K562 (cell line): ENCODE measurements at regions not wholly inside any gene's neighbourhood (a gene's known extent, or its start where the extent isn't known, plus 50 kb on each side); places are given as distances from the start of the nearest gene placed in this dataset.

ENCODE experiments used
- ATAC-seq: fragments of 200-7000 bp; cut with Tn5 transposase; 3 replicates; pipeline ENCODE4 v1.9.1; 2020; ENCODE audit warnings: moderate library complexity
- BruUV-seq: library from RNA; stranded (reverse); fragments of 400-500 nt; replicated peaks from 2 replicates; lab custom pipeline; 2021; lab: Mats Ljungman, UMichigan
- CTCF ChIA-PET: fragments of 300-600 bp; formaldehyde crosslinking; extraction: SDS; loops from one replicate; lab custom pipeline; 2021; ENCODE audit warnings: low intra/inter-chr PET ratio; lab: Yijun Ruan, JAX
- POLR2A ChIA-PET: fragments of 300-600, 350-650 bp; sonication (Branson Sonifier 250); formaldehyde crosslinking; extraction: SDS; loops from one replicate; lab custom pipeline; 2021; ENCODE audit warnings: antibody characterized with exemption, inconsistent platforms; lab: Yijun Ruan, JAX
- DNase-seq, 4 experiments: peaks; one replicate each; pipeline versions ENCODE4 v3.0.0 to v3.0.0-alpha.2; 2011 to 2018; ENCODE audit warnings: low spot score in 3 of 4, mixed read lengths in 3 of 4; ENCODE audit errors: extremely low read depth in 1 of 4
- FAIRE-seq: peaks from 2 replicates; lab custom pipeline; 2011; peaks lifted over from hg19 to GRCh38; lab: Jason Lieb, UNC
- H2AFZ ChIP-seq: 2 replicates; pipeline ENCODE4 v1.6.0; 2011; ENCODE audit warnings: low read depth, low read length, control low read depth, inconsistent platforms
- H3K27ac ChIP-seq: fragments of 200-600 bp; 3 replicates; pipeline ENCODE4 v1.8.0; 2011; ENCODE audit warnings: low read depth, mild to moderate bottlenecking, control low read depth, inconsistent platforms, low read length, moderate library complexity, mixed read lengths; ENCODE audit errors: extremely low read depth
- H3K27me3 ChIP-seq, 2 experiments: fragments of 300-600 bp in 1 of 2; 2 replicates in 1 of 2; 3 replicates in 1 of 2; pipeline versions ENCODE4 v1.6.0 to v1.8.0; 2011; ENCODE audit warnings: inconsistent platforms in 2 of 2, low read length in 2 of 2, mild to moderate bottlenecking in 1 of 2, mixed read lengths in 1 of 2, moderate library complexity in 1 of 2; ENCODE audit not compliant: control insufficient read depth in 2 of 2, insufficient read depth in 2 of 2
- H3K36me3 ChIP-seq: fragments of 300-600 bp; 3 replicates; pipeline ENCODE4 v1.8.0; 2011; ENCODE audit warnings: mild to moderate bottlenecking, low read length, inconsistent platforms; ENCODE audit not compliant: control insufficient read depth, insufficient read depth
- H3K4me1 ChIP-seq, 2 experiments: fragments of 200-600 bp in 1 of 2; replicated peaks in 1 of 2; 2 replicates in 1 of 2; 3 replicates in 1 of 2; pipeline versions ENCODE4 v1.5.1 to v1.8.0; 2011; ENCODE audit warnings: inconsistent platforms in 2 of 2, low read length in 2 of 2, mild to moderate bottlenecking in 1 of 2, mixed read lengths in 1 of 2, moderate library complexity in 1 of 2; ENCODE audit not compliant: control insufficient read depth in 2 of 2, insufficient read depth in 2 of 2
- H3K4me2 ChIP-seq: 2 replicates; pipeline ENCODE4 v1.6.1; 2011; ENCODE audit warnings: low read length, control low read depth, inconsistent platforms, mixed read lengths; ENCODE audit not compliant: insufficient read depth
- H3K4me3 ChIP-seq: fragments of 200-600 bp; sonication (generic), shearing (Covaris generic); 2 replicates; pipeline ENCODE4 v1.5.1; 2016; ENCODE audit warnings: control low read depth, inconsistent platforms
- H3K79me2 ChIP-seq: fragments of 200-600 bp; 3 replicates; pipeline ENCODE4 v1.8.0; 2011; ENCODE audit warnings: low read length, inconsistent platforms; ENCODE audit not compliant: control insufficient read depth, insufficient read depth
- H3K9ac ChIP-seq, 2 experiments: 2 replicates each; pipeline versions ENCODE4 v1.6.0 to v1.6.1; 2011; ENCODE audit warnings: low read depth in 2 of 2, low read length in 2 of 2, control low read depth in 1 of 2, inconsistent platforms in 1 of 2, mild to moderate bottlenecking in 1 of 2, mixed read lengths in 1 of 2; ENCODE audit not compliant: insufficient read depth in 1 of 2
- H3K9me1 ChIP-seq: one replicate; pipeline ENCODE4 v1.6.0; 2011; ENCODE audit warnings: inconsistent platforms, mild to moderate bottlenecking, low read length, moderate library complexity; ENCODE audit not compliant: control insufficient read depth, insufficient read depth
- H3K9me3 ChIP-seq: replicated peaks from 2 replicates; pipeline ENCODE4 v1.5.1; 2011; ENCODE audit warnings: low read depth, low read length, inconsistent platforms; ENCODE audit not compliant: control insufficient read depth, insufficient read depth
- H4K20me1 ChIP-seq: replicated peaks from 2 replicates; pipeline ENCODE4 v1.6.1; 2011; ENCODE audit warnings: low read length, inconsistent platforms, mixed read lengths; ENCODE audit not compliant: control insufficient read depth, insufficient read depth
- BCL6 ChIP-seq: fragments of 250-450 bp; sonication (Bioruptor Pico); IDR thresholded peaks from 2 replicates; pipeline ENCODE4 v1.4.0; 2020
- CCAR2 ChIP-seq: fragments of 200-400 bp; formaldehyde crosslinking; IDR thresholded peaks from 2 replicates; pipeline ENCODE4 v1.6.1; 2017; ENCODE audit warnings: mild to moderate bottlenecking, low read depth, low read length
- DACH1 ChIP-seq: fragments of 450-650 bp; IDR thresholded peaks from 2 replicates; pipeline ENCODE4 v1.6.1; 2018; ENCODE audit not compliant: partially characterized antibody
- DMBX1 ChIP-seq: fragments of 250-450 bp; sonication (Bioruptor Pico); IDR thresholded peaks from 2 replicates; pipeline ENCODE4 v1.8.0; 2022; ENCODE audit warnings: inconsistent platforms, mild to moderate bottlenecking, moderate library complexity, borderline replicate concordance
- MEF2A ChIP-seq: IDR thresholded peaks from 2 replicates; pipeline ENCODE4 v1.6.1; 2011; ENCODE audit warnings: low read depth, mild to moderate bottlenecking, low read length, moderate library complexity; ENCODE audit not compliant: control insufficient read depth
- POLR2B ChIP-seq: fragments of 450-650 bp; IDR thresholded peaks from 2 replicates; pipeline ENCODE4 v1.6.1; 2018; ENCODE audit warnings: low read depth; ENCODE audit not compliant: partially characterized antibody
- POLR2H ChIP-seq: IDR thresholded peaks from 2 replicates; pipeline ENCODE4 v1.6.1; 2016; ENCODE audit warnings: missing genetic modification characterization, low read depth, mild to moderate bottlenecking, control low read depth, missing compliant biosample characterization, moderate library complexity
- RFX1 ChIP-seq: fragments of 450-650 bp; IDR thresholded peaks from 2 replicates; pipeline ENCODE4 v1.6.1; 2016; ENCODE audit warnings: mild to moderate bottlenecking, moderate library complexity
- SIRT6 ChIP-seq: IDR thresholded peaks from one replicate; pipeline ENCODE4 v1.6.1; 2012; ENCODE audit warnings: low read depth, mild to moderate bottlenecking, control low read depth, inconsistent platforms, low read length, moderate library complexity
- TRIM24 ChIP-seq, 2 experiments: fragments of 450-650 bp; IDR thresholded peaks; 2 replicates each; pipeline ENCODE4 v1.6.1; 2016
- ZBED1 ChIP-seq: IDR thresholded peaks from 2 replicates; pipeline ENCODE4 v1.6.1; 2014
- ZFPM2 ChIP-seq: fragments of 250-450 bp; sonication (Bioruptor Pico); IDR thresholded peaks from 2 replicates; pipeline ENCODE4 v1.5.1; 2022; ENCODE audit warnings: mild to moderate bottlenecking
- ZNF140 ChIP-seq: fragments of 250-450 bp; sonication (Bioruptor Pico); IDR thresholded peaks from 2 replicates; pipeline ENCODE4 v1.8.0; 2021; ENCODE audit warnings: moderate library complexity, mild to moderate bottlenecking, inconsistent platforms
- WGBS: fragments of 100-300 bp; shearing (Covaris generic); methylation state at CpG from one replicate; pipeline ENCODE4 v1.1.6; 2016; ENCODE audit warnings: low coverage, mixed read lengths; ENCODE audit not compliant: insufficient coverage; ENCODE audit errors: missing lambda C conversion rate; 5-methylcytosine and 5-hydroxymethylcytosine counted together
- in situ Hi-C: fragments of 300-500 bp; cut with MboI; formaldehyde crosslinking; loops from 4 replicates; pipeline ENCODE4 v1.15.0; 2018; ENCODE audit warnings: inconsistent platforms, mixed read lengths
- intact Hi-C: fragments of 100-400 bp; cut with micrococcal nuclease; formaldehyde crosslinking; loops from 2 replicates; pipeline ENCODE4 v1.14.2; 2022
- TF ChIP-seq, protein P1 (sequence below): fragments of 250-450 bp; sonication (Bioruptor Pico); IDR thresholded peaks from 2 replicates; pipeline ENCODE4 v1.4.0; 2020
- TF ChIP-seq, protein P2 (sequence below): fragments of 450-650 bp; formaldehyde crosslinking; conservative IDR thresholded peaks from 2 replicates; pipeline ENCODE4 v1.4.0; 2022; ENCODE audit warnings: mild to moderate bottlenecking, missing genetic modification characterization
- TF ChIP-seq, protein P3 (sequence below): fragments of 250-450 bp; sonication (Bioruptor Pico); IDR thresholded peaks from 2 replicates; pipeline ENCODE4 v1.5.0; 2021

DNA sequence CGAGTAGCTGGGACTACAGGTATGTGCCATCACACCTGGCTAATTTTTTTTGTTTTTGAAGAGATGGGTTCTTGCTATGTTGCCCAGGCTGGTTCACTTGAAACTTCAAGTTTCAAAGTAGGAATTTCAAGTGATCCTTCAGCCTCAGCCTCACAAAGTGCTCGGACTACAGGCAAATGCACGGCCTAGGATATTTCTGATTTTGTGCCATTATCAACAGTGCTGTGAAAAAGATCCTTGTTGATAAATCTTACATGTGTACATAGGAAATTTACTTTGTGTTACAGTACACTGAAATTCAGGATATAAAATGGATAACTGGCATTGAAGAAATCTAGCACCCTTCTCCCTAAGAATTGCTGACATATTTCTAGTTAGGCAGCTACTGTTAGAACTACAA is 184.6 kb upstream of the PRDM1 start:
- Histone ChIP-seq H4K20me1 (no peaks in the 10 kb centered on the region), H3K9me3 (no peaks in the 10 kb centered on the region), H3K36me3 (no peaks in the 10 kb centered on the region), H3K9me1 (no peaks in the 10 kb centered on the region), H3K4me3 (no peak overlapping the region), H2AFZ (no peak overlapping the region), H3K4me2 (no peak overlapping the region), H3K27me3 (peaks cover 0 to 4% of the 10 kb centered on the region in 2 experiments; a peak in 1 of 5 replicates), H3K4me1 (peaks cover 0 to 16% of the 10 kb centered on the region in 2 experiments; a peak in 3 of 5 replicates), H3K79me2 (no peaks in the 10 kb centered on the region), H3K27ac (no peak overlapping the region), H3K9ac (no peak overlapping the region)
- in situ Hi-C loops = no loop called here
- intact Hi-C loops = no loop called here
- ATAC-seq (no peak), DNase-seq (no peak), FAIRE-seq (no peak)
- ChIA-PET POLR2A (interaction anchor here (0.6 kb wide), 1 partner anchor 281 kb away, joined by 3 read pairs; no protein-coding TSS in a partner anchor), CTCF (no interaction called here)
- BruUV-seq = no TSS peak
- 64% methylated on average over 2 of the region's 3 CpGs for WGBS
- TF ChIP-seq CCAR2 = no peak
- TF ChIP-seq, protein P1, sequence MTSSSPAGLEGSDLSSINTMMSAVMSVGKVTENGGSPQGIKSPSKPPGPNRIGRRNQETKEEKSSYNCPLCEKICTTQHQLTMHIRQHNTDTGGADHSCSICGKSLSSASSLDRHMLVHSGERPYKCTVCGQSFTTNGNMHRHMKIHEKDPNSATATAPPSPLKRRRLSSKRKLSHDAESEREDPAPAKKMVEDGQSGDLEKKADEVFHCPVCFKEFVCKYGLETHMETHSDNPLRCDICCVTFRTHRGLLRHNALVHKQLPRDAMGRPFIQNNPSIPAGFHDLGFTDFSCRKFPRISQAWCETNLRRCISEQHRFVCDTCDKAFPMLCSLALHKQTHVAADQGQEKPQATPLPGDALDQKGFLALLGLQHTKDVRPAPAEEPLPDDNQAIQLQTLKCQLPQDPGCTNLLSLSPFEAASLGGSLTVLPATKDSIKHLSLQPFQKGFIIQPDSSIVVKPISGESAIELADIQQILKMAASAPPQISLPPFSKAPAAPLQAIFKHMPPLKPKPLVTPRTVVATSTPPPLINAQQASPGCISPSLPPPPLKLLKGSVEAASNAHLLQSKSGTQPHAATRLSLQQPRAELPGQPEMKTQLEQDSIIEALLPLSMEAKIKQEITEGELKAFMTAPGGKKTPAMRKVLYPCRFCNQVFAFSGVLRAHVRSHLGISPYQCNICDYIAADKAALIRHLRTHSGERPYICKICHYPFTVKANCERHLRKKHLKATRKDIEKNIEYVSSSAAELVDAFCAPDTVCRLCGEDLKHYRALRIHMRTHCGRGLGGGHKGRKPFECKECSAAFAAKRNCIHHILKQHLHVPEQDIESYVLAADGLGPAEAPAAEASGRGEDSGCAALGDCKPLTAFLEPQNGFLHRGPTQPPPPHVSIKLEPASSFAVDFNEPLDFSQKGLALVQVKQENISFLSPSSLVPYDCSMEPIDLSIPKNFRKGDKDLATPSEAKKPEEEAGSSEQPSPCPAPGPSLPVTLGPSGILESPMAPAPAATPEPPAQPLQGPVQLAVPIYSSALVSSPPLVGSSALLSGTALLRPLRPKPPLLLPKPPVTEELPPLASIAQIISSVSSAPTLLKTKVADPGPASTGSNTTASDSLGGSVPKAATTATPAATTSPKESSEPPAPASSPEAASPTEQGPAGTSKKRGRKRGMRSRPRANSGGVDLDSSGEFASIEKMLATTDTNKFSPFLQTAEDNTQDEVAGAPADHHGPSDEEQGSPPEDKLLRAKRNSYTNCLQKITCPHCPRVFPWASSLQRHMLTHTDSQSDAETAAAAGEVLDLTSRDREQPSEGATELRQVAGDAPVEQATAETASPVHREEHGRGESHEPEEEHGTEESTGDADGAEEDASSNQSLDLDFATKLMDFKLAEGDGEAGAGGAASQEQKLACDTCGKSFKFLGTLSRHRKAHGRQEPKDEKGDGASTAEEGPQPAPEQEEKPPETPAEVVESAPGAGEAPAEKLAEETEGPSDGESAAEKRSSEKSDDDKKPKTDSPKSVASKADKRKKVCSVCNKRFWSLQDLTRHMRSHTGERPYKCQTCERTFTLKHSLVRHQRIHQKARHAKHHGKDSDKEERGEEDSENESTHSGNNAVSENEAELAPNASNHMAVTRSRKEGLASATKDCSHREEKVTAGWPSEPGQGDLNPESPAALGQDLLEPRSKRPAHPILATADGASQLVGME (CRISPR knock-in tag) = no peak
- TF ChIP-seq DMBX1 = no peak
- TF ChIP-seq TRIM24 (IDR thresholded peaks at IDR 0.05) = no peak
- TF ChIP-seq, protein P2, sequence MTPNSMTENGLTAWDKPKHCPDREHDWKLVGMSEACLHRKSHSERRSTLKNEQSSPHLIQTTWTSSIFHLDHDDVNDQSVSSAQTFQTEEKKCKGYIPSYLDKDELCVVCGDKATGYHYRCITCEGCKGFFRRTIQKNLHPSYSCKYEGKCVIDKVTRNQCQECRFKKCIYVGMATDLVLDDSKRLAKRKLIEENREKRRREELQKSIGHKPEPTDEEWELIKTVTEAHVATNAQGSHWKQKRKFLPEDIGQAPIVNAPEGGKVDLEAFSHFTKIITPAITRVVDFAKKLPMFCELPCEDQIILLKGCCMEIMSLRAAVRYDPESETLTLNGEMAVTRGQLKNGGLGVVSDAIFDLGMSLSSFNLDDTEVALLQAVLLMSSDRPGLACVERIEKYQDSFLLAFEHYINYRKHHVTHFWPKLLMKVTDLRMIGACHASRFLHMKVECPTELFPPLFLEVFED (CRISPR knock-in tag) = no peak
- no peak for TF ChIP-seq MEF2A
- TF ChIP-seq RFX1 = no peak
- TF ChIP-seq ZFPM2 (CRISPR knock-in tag) = no peak
- no peak for TF ChIP-seq ZNF140 (CRISPR knock-in tag)
- TF ChIP-seq BCL6 (CRISPR knock-in tag) = no peak
- TF ChIP-seq DACH1 = no peak
- no peak for TF ChIP-seq POLR2H (tag)
- no peak for TF ChIP-seq POLR2B
- no peak for TF ChIP-seq SIRT6
- TF ChIP-seq ZBED1 = no peak
- TF ChIP-seq, protein P3, sequence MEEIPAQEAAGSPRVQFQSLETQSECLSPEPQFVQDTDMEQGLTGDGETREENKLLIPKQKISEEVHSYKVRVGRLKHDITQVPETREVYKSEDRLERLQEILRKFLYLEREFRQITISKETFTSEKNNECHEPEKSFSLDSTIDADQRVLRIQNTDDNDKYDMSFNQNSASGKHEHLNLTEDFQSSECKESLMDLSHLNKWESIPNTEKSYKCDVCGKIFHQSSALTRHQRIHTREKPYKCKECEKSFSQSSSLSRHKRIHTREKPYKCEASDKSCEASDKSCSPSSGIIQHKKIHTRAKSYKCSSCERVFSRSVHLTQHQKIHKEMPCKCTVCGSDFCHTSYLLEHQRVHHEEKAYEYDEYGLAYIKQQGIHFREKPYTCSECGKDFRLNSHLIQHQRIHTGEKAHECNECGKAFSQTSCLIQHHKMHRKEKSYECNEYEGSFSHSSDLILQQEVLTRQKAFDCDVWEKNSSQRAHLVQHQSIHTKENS (CRISPR knock-in tag) = no peak
